SK-N-SH (cell line): ENCODE measurements at regions not wholly inside any gene's neighbourhood (a gene's known extent, or its start where the extent isn't known, plus 50 kb on each side); places are given as distances from the start of the nearest gene placed in this dataset.

ENCODE experiments used
- CTCF ChIA-PET: fragments of 300-600, 350-600 bp; formaldehyde crosslinking; extraction: SDS; loops from one replicate; lab custom pipeline; 2021; lab: Yijun Ruan, JAX
- POLR2A ChIA-PET: fragments of 350-600 bp; sonication (Branson Sonifier 250); formaldehyde crosslinking; extraction: SDS; loops from one replicate; lab custom pipeline; 2020; ENCODE audit warnings: antibody characterized with exemption, inconsistent platforms; lab: Yijun Ruan, JAX
- DNase-seq: peaks from one replicate; pipeline ENCODE4 v3.0.0; 2012
- H2AFZ ChIP-seq: fragments of 200-600 bp; sonication (generic); 2 replicates; pipeline ENCODE4 v1.8.1; 2016; ENCODE audit warnings: antibody characterized with exemption, mild to moderate bottlenecking, low read depth
- H3F3A ChIP-seq: fragments of 200-600 bp; sonication (generic); replicated peaks from 2 replicates; pipeline ENCODE3; 2016; ENCODE audit warnings: antibody characterized with exemption, mild to moderate bottlenecking; ENCODE audit not compliant: insufficient read depth
- H3K27ac ChIP-seq, 2 experiments: fragments of 200-500 bp in 1 of 2; fragments of 200-600 bp in 1 of 2; sonication (Bioruptor generic) in 1 of 2; sonication (generic), shearing (Covaris generic) in 1 of 2; 2 replicates each; pipeline versions ENCODE4 v1.5.1 to v1.6.1; 2014 to 2016; ENCODE audit warnings: low read depth in 2 of 2, inconsistent platforms in 1 of 2, low read length in 1 of 2, mild to moderate bottlenecking in 1 of 2, mixed read lengths in 1 of 2
- H3K27me3 ChIP-seq: fragments of 200-600 bp; sonication (generic), shearing (Covaris generic); 2 replicates; pipeline ENCODE4 v1.6.1; 2016; ENCODE audit warnings: mixed run types; ENCODE audit not compliant: insufficient read depth
- H3K36me3 ChIP-seq, 2 experiments: fragments of 200-500 bp in 1 of 2; fragments of 200-600 bp in 1 of 2; sonication (Bioruptor generic) in 1 of 2; sonication (generic) in 1 of 2; replicated peaks in 1 of 2; 2 replicates each; pipeline versions ENCODE3 to v1.5.1; 2014 to 2016; ENCODE audit warnings: low read length in 1 of 2, mild to moderate bottlenecking in 1 of 2; ENCODE audit not compliant: insufficient read depth in 2 of 2, control insufficient read depth in 1 of 2
- H3K4me1 ChIP-seq, 2 experiments: fragments of 200-500 bp in 1 of 2; fragments of 200-600 bp in 1 of 2; sonication (Bioruptor generic) in 1 of 2; sonication (generic), shearing (Covaris generic) in 1 of 2; 2 replicates each; pipeline versions ENCODE4 v1.5.1 to v1.6.1; 2014 to 2016; ENCODE audit warnings: low read depth in 1 of 2, low read length in 1 of 2, mixed run types in 1 of 2; ENCODE audit not compliant: insufficient read depth in 2 of 2, control insufficient read depth in 1 of 2
- H3K4me2 ChIP-seq: fragments of 200-600 bp; sonication (generic), shearing (Covaris generic); 2 replicates; pipeline ENCODE4 v1.6.1; 2017; ENCODE audit warnings: mixed run types
- H3K4me3 ChIP-seq, 2 experiments: fragments of 200-500 bp in 1 of 2; fragments of 200-600 bp in 1 of 2; sonication (Bioruptor generic) in 1 of 2; sonication (generic), shearing (Covaris generic) in 1 of 2; 2 replicates each; pipeline versions ENCODE4 v1.5.1 to v1.8.1; 2014 to 2016; ENCODE audit warnings: low read depth in 2 of 2, inconsistent platforms in 1 of 2, low read length in 1 of 2, mild to moderate bottlenecking in 1 of 2, mixed read lengths in 1 of 2, moderate library complexity in 1 of 2
- H3K79me2 ChIP-seq: fragments of 200-600 bp; sonication (generic); 2 replicates; pipeline ENCODE4 v1.8.1; 2017; ENCODE audit warnings: mild to moderate bottlenecking; ENCODE audit not compliant: insufficient read depth
- H3K9ac ChIP-seq: fragments of 200-600 bp; sonication (generic); 2 replicates; pipeline ENCODE4 v1.6.1; 2017; ENCODE audit warnings: mixed run types
- H3K9me2 ChIP-seq: fragments of 200-600 bp; sonication (generic); 2 replicates; pipeline ENCODE4 v1.6.1; 2017; ENCODE audit warnings: mixed run types
- H3K9me3 ChIP-seq: fragments of 200-600 bp; sonication (generic); 2 replicates; pipeline ENCODE4 v1.6.1; 2017; ENCODE audit warnings: mixed run types, mild to moderate bottlenecking, moderate library complexity
- H4K20me1 ChIP-seq: fragments of 200-600 bp; sonication (generic); 2 replicates; pipeline ENCODE4 v1.6.1; 2017; ENCODE audit warnings: mild to moderate bottlenecking, mixed run types; ENCODE audit not compliant: insufficient read depth
- CTCF ChIP-seq: fragments of 200-600 bp; sonication (generic); IDR thresholded peaks from 2 replicates; pipeline ENCODE4 v1.6.1; 2017; ENCODE audit warnings: antibody characterized with exemption, mild to moderate bottlenecking, moderate library complexity
- ELF1 ChIP-seq: IDR thresholded peaks from 2 replicates; pipeline ENCODE4 v1.4.0; 2012
- EP300 ChIP-seq, 2 experiments: IDR thresholded peaks; 2 replicates each; pipeline versions ENCODE4 v1.4.0 to v1.6.1; 2012; ENCODE audit warnings: borderline replicate concordance in 1 of 2, low read depth in 1 of 2, low read length in 1 of 2
- GATA2 ChIP-seq: sonication (generic); formaldehyde crosslinking; IDR thresholded peaks from 2 replicates; pipeline ENCODE4 v1.5.0; 2020; ENCODE audit warnings: mild to moderate bottlenecking, missing genetic modification reagents
- IRF3 ChIP-seq: fragments of 150-350 bp; IDR thresholded peaks from 2 replicates; pipeline ENCODE4 v1.6.1; 2016; ENCODE audit warnings: mild to moderate bottlenecking, low read depth, low read length
- MAX ChIP-seq: IDR thresholded peaks from 2 replicates; pipeline ENCODE4 v1.4.0; 2012; ENCODE audit warnings: low read depth
- NRF1 ChIP-seq: IDR thresholded peaks from 2 replicates; pipeline ENCODE4 v1.6.1; 2012; ENCODE audit warnings: low read depth, mild to moderate bottlenecking, low read length
- POLR2AphosphoS5 ChIP-seq: IDR thresholded peaks from 2 replicates; pipeline ENCODE4 v1.6.1; 2012; ENCODE audit warnings: low read depth, low read length
- RAD21 ChIP-seq: IDR thresholded peaks from 2 replicates; pipeline ENCODE4 v1.6.1; 2012; ENCODE audit warnings: mild to moderate bottlenecking, low read length
- RXRA ChIP-seq: IDR thresholded peaks from 2 replicates; pipeline ENCODE4 v1.4.0; 2012; ENCODE audit warnings: low read depth, mild to moderate bottlenecking, borderline replicate concordance
- SIN3A ChIP-seq: IDR thresholded peaks from 2 replicates; pipeline ENCODE4 v1.6.1; 2012; ENCODE audit warnings: low read depth, mild to moderate bottlenecking, low read length, moderate library complexity, borderline replicate concordance
- SMC3 ChIP-seq: IDR thresholded peaks from 2 replicates; pipeline ENCODE4 v1.6.1; 2012; ENCODE audit warnings: low read depth, low read length, improper control_type of control experiment
- TCF12 ChIP-seq: IDR thresholded peaks from 2 replicates; pipeline ENCODE4 v1.4.0; 2012
- TEAD4 ChIP-seq: IDR thresholded peaks from 2 replicates; pipeline ENCODE4 v1.4.0; 2012; ENCODE audit warnings: mild to moderate bottlenecking, borderline replicate concordance; ENCODE audit not compliant: insufficient read depth
- YY1 ChIP-seq: IDR thresholded peaks from 2 replicates; pipeline ENCODE4 v1.4.0; 2012; ENCODE audit warnings: low read depth, mild to moderate bottlenecking
- WGBS: methylation state at CpG from one replicate; pipeline ENCODE4 v1.1.6; 2017; ENCODE audit warnings: low lambda C conversion rate; 5-methylcytosine and 5-hydroxymethylcytosine counted together
- TF ChIP-seq, protein P1 (sequence below): fragments of 150-350 bp; IDR thresholded peaks from 2 replicates; pipeline ENCODE4 v1.6.1; 2017; ENCODE audit warnings: antibody characterized with exemption, low read length, low read depth, borderline replicate concordance
- TF ChIP-seq, protein P2 (sequence below): IDR thresholded peaks from 2 replicates; pipeline ENCODE4; 2012
- TF ChIP-seq, protein P3 (sequence below): IDR thresholded peaks from 2 replicates; pipeline ENCODE4 v1.4.0; 2012; ENCODE audit warnings: low read depth, borderline replicate concordance

GRCh38 chr20:22159276-22159675, 425.1 kb downstream of the FOXA2 start:
- Histone ChIP-seq H3K79me2 (no peaks in the 10 kb centered on the region), H2AFZ (no peak overlapping the region), H3K4me1 (no peaks in the 10 kb centered on the region), H3K4me3 (no peak overlapping the region), H3K36me3 (no peaks in the 10 kb centered on the region), H3K4me2 (no peak overlapping the region), H3K9me3 (no peaks in the 10 kb centered on the region), H3F3A (no peaks in the 10 kb centered on the region)
- POLR2A ChIA-PET = no interaction called here
- DNase-seq = no peak
- TF ChIP-seq NRF1 (no peak), TEAD4 (no peak), RAD21 (no peak), SMC3 (no peak), CTCF (no peak), POLR2AphosphoS5 (no peak), ELF1 (no peak), IRF3 (no peak), MAX (no peak)
- TF ChIP-seq, protein P1, sequence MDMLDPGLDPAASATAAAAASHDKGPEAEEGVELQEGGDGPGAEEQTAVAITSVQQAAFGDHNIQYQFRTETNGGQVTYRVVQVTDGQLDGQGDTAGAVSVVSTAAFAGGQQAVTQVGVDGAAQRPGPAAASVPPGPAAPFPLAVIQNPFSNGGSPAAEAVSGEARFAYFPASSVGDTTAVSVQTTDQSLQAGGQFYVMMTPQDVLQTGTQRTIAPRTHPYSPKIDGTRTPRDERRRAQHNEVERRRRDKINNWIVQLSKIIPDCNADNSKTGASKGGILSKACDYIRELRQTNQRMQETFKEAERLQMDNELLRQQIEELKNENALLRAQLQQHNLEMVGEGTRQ = no peak
- TF ChIP-seq, all 33 proteins: peak for 0
- no peaks in the 10 kb centered on the region for H3K27me3 ChIP-seq
- CTCF ChIA-PET = no interaction called here
- WGBS = 0% methylated on average over 2 of the region's 2 CpGs
- H4K20me1 ChIP-seq = no peaks in the 10 kb centered on the region
- H3K9me2 ChIP-seq = no peaks in the 10 kb centered on the region
- no peak overlapping the region for H3K9ac ChIP-seq
- H3K27ac ChIP-seq = no peak overlapping the region

DNA sequence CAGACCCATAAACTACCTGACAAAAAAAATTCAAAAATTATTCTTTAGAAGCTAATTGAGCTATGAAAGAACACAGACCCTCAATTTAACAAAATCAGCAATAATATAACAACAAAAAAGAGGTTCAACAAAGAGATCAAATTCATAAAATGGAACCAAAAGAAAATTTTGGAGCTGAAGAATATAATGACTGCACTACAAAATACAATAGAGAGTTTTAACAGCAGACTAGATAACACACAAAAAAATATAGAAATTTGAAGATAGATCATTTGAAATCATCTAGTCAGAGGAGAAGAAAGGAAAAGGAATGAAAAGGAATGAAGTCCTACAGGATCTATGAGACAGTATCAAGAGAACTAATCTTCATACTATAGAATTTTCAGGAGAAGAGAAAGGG, 422.1 kb downstream of the PAX1 start:
- Histone ChIP-seq H3K79me2 (no peaks in the 10 kb centered on the region), H3K27me3 (no peaks in the 10 kb centered on the region), H3K4me1 (no peaks in the 10 kb centered on the region), H3K9me3 (peaks cover 5% of the 10 kb centered on the region; the same call in 1 of the 2 replicates), H4K20me1 (no peaks in the 10 kb centered on the region), H3K9ac (no peak overlapping the region), H3K36me3 (no peaks in the 10 kb centered on the region), H3K4me3 (no peak overlapping the region), H3K4me2 (no peak overlapping the region), H3F3A (no peaks in the 10 kb centered on the region), H3K27ac (no peak overlapping the region), H2AFZ (no peak overlapping the region), H3K9me2 (no peaks in the 10 kb centered on the region)
- CTCF ChIA-PET = no interaction called here
- POLR2A ChIA-PET = no interaction called here
- DNase-seq = no peak
- TF ChIP-seq TEAD4 (no peak), NRF1 (no peak), CTCF (no peak), GATA2 (CRISPR knock-in tag) (no peak), EP300 (IDR thresholded peaks at IDR 0.05; ENCODE audit: borderline replicate concordance in 1 of 2, low read depth in 1 of 2, low read length in 1 of 2) (no peak), TCF12 (no peak), RXRA (no peak), IRF3 (no peak), SIN3A (no peak), YY1 (no peak)
- TF ChIP-seq, protein P2, sequence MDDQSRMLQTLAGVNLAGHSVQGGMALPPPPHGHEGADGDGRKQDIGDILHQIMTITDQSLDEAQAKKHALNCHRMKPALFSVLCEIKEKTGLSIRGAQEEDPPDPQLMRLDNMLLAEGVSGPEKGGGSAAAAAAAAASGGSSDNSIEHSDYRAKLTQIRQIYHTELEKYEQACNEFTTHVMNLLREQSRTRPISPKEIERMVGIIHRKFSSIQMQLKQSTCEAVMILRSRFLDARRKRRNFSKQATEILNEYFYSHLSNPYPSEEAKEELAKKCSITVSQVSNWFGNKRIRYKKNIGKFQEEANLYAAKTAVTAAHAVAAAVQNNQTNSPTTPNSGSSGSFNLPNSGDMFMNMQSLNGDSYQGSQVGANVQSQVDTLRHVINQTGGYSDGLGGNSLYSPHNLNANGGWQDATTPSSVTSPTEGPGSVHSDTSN = no peak
- TF ChIP-seq, protein P3, sequence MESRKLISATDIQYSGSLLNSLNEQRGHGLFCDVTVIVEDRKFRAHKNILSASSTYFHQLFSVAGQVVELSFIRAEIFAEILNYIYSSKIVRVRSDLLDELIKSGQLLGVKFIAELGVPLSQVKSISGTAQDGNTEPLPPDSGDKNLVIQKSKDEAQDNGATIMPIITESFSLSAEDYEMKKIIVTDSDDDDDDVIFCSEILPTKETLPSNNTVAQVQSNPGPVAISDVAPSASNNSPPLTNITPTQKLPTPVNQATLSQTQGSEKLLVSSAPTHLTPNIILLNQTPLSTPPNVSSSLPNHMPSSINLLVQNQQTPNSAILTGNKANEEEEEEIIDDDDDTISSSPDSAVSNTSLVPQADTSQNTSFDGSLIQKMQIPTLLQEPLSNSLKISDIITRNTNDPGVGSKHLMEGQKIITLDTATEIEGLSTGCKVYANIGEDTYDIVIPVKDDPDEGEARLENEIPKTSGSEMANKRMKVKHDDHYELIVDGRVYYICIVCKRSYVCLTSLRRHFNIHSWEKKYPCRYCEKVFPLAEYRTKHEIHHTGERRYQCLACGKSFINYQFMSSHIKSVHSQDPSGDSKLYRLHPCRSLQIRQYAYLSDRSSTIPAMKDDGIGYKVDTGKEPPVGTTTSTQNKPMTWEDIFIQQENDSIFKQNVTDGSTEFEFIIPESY = no peak
